ENCODE measurements at regions not wholly inside any gene's neighbourhood (a gene's known extent, or its start where the extent isn't known, plus 50 kb on each side); places are given as distances from the start of the nearest gene placed in this dataset.

- no peak for DNase-seq
These were observed 335.3 kb downstream of the CTTN start for GRCh38 chr11:70733327-70734325.

- DNase-seq = no peak
These were observed 336.1 kb downstream of the CTTN start for GRCh38 chr11:70734379-70734778.

- no peak for DNase-seq
These were observed 336.6 kb downstream of the CTTN start for GRCh38 chr11:70734911-70735310.

- DNase-seq = no peak
These were observed 337.6 kb downstream of the CTTN start for GRCh38 chr11:70735976-70736375.

GRCh38 chr11:70736461-70736860 is 338.1 kb downstream of the CTTN start:
- DNase-seq = no peak

GRCh38 chr11:70736937-70737640 is 338.8 kb downstream of the CTTN start:
- no peak for DNase-seq

GRCh38 chr11:70737816-70738630 is 339.7 kb downstream of the CTTN start:
- DNase-seq = no peak

- no peak for DNase-seq
These were observed 340.3 kb downstream of the CTTN start for GRCh38 chr11:70738661-70739060.

- DNase-seq = no peak
These were observed 340.8 kb downstream of the CTTN start for GRCh38 chr11:70739091-70739490.

GRCh38 chr11:70739811-70740487 is 341.6 kb downstream of the CTTN start:
- DNase-seq = no peak

GRCh38 chr11:70740488-70740851 is 342.1 kb downstream of the CTTN start:
- no peak for DNase-seq

GRCh38 chr11:70741085-70741484 is 342.8 kb downstream of the CTTN start:
- DNase-seq = no peak

GRCh38 chr11:70742553-70743291 is 344.4 kb downstream of the CTTN start:
- DNase-seq = no peak

- no peak for DNase-seq
These were observed 345.0 kb downstream of the CTTN start for GRCh38 chr11:70743329-70743728.

GRCh38 chr11:70743941-70744351 is 345.6 kb downstream of the CTTN start:
- no peak for DNase-seq

GRCh38 chr11:70744396-70745185 is 346.3 kb downstream of the CTTN start:
- DNase-seq = no peak

GRCh38 chr11:70745451-70745850 is 347.1 kb downstream of the CTTN start:
- DNase-seq = no peak

- no peak for DNase-seq
These were observed 347.6 kb downstream of the CTTN start for GRCh38 chr11:70745941-70746340.

GRCh38 chr11:70746351-70746750 is 348.0 kb downstream of the CTTN start:
- DNase-seq = no peak

- DNase-seq = no peak
These were observed 349.0 kb downstream of the CTTN start for GRCh38 chr11:70747285-70747684.

- no peak for DNase-seq
These were observed 349.6 kb downstream of the CTTN start for GRCh38 chr11:70747921-70748320.
